ENCODE measurements at regions not wholly inside any gene's neighbourhood (a gene's known extent, or its start where the extent isn't known, plus 50 kb on each side); places are given as distances from the start of the nearest gene placed in this dataset.

GRCh38 chr4:163613383-163613782 is 118.9 kb downstream of the TMA16 start:
- DNase-seq (ENCODE audit: low read depth, low spot score), result no peak
- ChIA-PET POLR2A (no interaction called here), CTCF (no interaction called here)
- no peak for TF ChIP-seq CTCF (IDR thresholded peaks at IDR 0.05; ENCODE audit: insufficient read depth, low read length, missing control alignments)
- H3K4me3 ChIP-seq (ENCODE audit: low read depth, low read length), result no peak overlapping the region

GRCh38 chr4:163614866-163615265 is 120.4 kb downstream of the TMA16 start:
- no peak for DNase-seq (ENCODE audit: low read depth, low spot score)
- CTCF ChIA-PET, result no interaction called here
- TF ChIP-seq CTCF (IDR thresholded peaks at IDR 0.05; ENCODE audit: insufficient read depth, low read length, missing control alignments), result no peak
- H3K4me3 ChIP-seq (ENCODE audit: low read depth, low read length), result no peak overlapping the region
- POLR2A ChIA-PET, result no interaction called here

- no peak overlapping the region for H3K4me3 ChIP-seq (ENCODE audit: low read depth, low read length)
- POLR2A ChIA-PET, result no interaction called here
- no peak for TF ChIP-seq CTCF (IDR thresholded peaks at IDR 0.05; ENCODE audit: insufficient read depth, low read length, missing control alignments)
- no peak for DNase-seq (ENCODE audit: low read depth, low spot score)
- CTCF ChIA-PET, result no interaction called here
Observed at GRCh38 chr4:163618845-163619244, 124.4 kb downstream of the TMA16 start.

- ChIA-PET POLR2A (no interaction called here), CTCF (no interaction called here)
- no peak overlapping the region for H3K4me3 ChIP-seq (ENCODE audit: low read depth, low read length)
Observed at GRCh38 chr4:163620738-163621137, 126.2 kb downstream of the TMA16 start.

GRCh38 chr4:163621821-163622220 is 127.3 kb downstream of the TMA16 start:
- CTCF ChIA-PET, result no interaction called here
- POLR2A ChIA-PET, result no interaction called here
- H3K4me3 ChIP-seq (ENCODE audit: low read depth, low read length), result no peak overlapping the region
- TF ChIP-seq CTCF (IDR thresholded peaks at IDR 0.05; ENCODE audit: insufficient read depth, low read length, missing control alignments), result no peak
- no peak for DNase-seq (ENCODE audit: low read depth, low spot score)

More at GRCh38 chr4:163620738-163621137, 126.2 kb downstream of the TMA16 start:
- TF ChIP-seq CTCF (IDR thresholded peaks at IDR 0.05; ENCODE audit: insufficient read depth, low read length, missing control alignments), result no peak
- no peak for DNase-seq (ENCODE audit: low read depth, low spot score)

- POLR2A ChIA-PET, result no interaction called here
- DNase-seq (ENCODE audit: low read depth, low spot score), result no peak
- no peak for TF ChIP-seq CTCF (IDR thresholded peaks at IDR 0.05; ENCODE audit: insufficient read depth, low read length, missing control alignments)
- CTCF ChIA-PET, result no interaction called here
- no peak overlapping the region for H3K4me3 ChIP-seq (ENCODE audit: low read depth, low read length)
Observed at GRCh38 chr4:163622379-163623035, 128.0 kb downstream of the TMA16 start.

Measured in AG04449 (cell line).